HG02981 (cell line): ENCODE measurements at regions not wholly inside any gene's neighbourhood (a gene's known extent, or its start where the extent isn't known, plus 50 kb on each side); places are given as distances from the start of the nearest gene placed in this dataset.
A peak's percentile ranks its signal among the peaks of the same experiment; 100 is the strongest.
"Not testable (repeated sequence)": the region's sequence is repeated elsewhere in the genome, so short reads cannot be mapped to it uniquely, and the experiment has no call there.

Experiments
- ATAC-seq: cut with Tn5 transposase; IDR thresholded peaks from one replicate; pipeline ENCODE4 v1.9.1; 2021; ENCODE audit warnings: mild to moderate bottlenecking, moderate library complexity; ENCODE audit not compliant: unreplicated experiment

- not testable (repeated sequence) for ATAC-seq
These were observed 258.8 kb upstream of the PRKX start for GRCh38 chrX:3972104-3972858.

DNA sequence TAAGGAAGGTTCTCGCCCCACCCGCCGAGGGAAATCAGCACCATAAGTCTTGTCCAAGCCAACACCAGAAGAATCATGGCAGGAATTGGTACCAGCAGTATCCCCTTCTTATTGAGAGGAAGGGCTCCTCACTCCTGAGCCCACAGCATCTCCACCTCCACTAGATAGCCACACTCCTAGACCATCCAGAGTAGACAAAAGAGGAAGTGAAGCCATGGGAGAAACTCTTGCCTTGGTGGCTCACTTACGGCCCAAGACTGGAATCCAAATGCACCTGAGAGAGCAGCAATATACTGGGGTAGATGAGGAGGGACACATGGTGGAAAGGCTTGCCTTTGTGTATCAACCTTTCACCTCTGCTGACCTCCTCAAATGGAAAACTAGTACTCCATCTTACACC is 255.3 kb upstream of the PRKX start:
- no peak for ATAC-seq

GRCh38 chrX:3963980-3964379 is 250.5 kb upstream of the PRKX start:
- ATAC-seq: peak; percentile 83

- ATAC-seq: no peak
These were observed 249.3 kb upstream of the PRKX start for GRCh38 chrX:3962511-3963311.

- ATAC-seq: no peak
These were observed 247.5 kb upstream of the PRKX start for GRCh38 chrX:3960952-3961351.

DNA sequence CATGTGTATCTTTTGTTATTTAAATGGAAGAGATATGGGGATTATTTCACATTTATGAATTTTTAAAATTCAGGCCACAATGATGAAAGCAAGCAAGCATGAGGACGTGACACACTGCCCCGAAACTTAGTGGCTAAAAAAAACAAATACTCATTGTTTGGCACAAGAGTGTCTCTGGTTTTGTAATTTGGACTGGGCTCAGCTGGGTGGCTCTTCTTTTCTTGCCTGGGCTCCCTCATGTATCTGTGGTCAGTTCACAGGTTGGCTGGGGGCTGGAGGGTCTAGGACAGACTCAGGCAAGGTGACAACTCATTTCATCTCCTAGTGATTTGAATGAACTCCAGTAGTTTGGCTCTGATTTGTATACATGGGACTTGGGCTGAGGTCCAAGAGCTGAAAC is 238.4 kb upstream of the PRKX start:
- ATAC-seq: no peak

DNA sequence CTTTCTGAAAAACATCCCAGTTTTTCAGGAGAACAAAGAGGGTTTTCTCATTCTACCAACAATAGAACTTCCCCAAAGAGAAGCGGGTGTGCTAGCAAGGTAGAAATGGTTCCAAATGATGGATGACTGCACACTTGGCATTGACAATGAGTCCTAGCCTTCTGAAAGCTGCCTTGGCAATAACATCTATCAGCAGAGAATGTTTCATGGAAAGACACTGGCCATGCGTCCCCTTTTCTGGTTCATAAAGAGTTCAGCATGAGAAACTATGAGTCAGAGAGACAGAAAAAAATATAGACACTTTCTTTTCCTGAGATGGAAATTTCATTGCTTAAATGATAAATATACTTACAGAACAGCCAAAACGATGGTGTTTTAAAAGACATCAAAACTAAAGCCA is 236.9 kb upstream of the PRKX start:
- no peak for ATAC-seq

GRCh38 chrX:3943965-3944364 is 230.5 kb upstream of the PRKX start:
- no peak for ATAC-seq

- ATAC-seq: no peak
These were observed 226.7 kb upstream of the PRKX start for GRCh38 chrX:3940000-3940610.

DNA sequence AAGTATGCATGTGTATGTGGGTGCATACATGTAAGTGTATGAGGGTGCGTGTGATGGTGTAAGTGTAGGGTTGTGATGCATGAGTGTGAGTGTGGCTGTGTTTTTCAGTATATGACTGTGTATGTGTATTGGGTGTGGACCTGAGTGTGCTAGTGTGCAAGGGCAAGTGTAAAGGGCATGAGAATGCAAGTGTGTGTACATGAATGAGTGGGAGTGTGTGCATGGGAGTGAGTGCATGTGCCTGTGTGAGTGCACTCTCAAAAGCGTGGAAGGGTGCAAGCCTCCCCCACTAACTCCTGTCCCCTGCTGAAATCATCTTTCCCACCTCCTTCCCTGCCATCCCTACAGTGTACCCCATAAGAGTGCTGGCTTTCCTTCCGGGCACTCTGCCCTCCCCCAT is 225.1 kb upstream of the PRKX start:
- ATAC-seq: no peak

- ATAC-seq: not testable (repeated sequence)
These were observed 221.7 kb upstream of the PRKX start for GRCh38 chrX:3935196-3935595.

- peak; percentile 97 for ATAC-seq
These were observed 207.1 kb upstream of the PRKX start for GRCh38 chrX:3920424-3921017.

- peak; percentile 39 for ATAC-seq
These were observed 206.4 kb upstream of the PRKX start for GRCh38 chrX:3919668-3920423.

DNA sequence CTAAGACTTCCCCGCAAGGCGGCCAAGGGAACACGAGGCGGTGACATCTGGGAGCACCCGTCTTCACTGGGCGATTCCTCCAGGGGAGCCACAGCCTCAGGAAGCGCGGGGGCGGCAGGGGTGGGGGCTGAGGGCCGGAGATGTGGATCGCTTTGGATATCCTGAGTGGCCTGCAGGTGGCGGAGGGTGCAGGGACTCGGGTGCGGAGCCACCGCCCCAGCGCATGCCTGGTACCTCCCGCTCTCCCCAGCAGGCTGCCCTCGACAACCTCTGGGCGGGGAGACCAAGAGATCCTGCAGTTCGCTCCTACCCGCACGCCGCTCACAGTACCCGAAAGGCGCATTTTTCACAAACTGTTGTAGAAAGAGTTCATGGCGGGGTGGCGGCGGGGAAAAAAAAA is 201.4 kb upstream of the PRKX start:
- ATAC-seq: not testable (repeated sequence)

GRCh38 chrX:3914059-3914458 is 200.6 kb upstream of the PRKX start:
- ATAC-seq: not testable (repeated sequence)

DNA sequence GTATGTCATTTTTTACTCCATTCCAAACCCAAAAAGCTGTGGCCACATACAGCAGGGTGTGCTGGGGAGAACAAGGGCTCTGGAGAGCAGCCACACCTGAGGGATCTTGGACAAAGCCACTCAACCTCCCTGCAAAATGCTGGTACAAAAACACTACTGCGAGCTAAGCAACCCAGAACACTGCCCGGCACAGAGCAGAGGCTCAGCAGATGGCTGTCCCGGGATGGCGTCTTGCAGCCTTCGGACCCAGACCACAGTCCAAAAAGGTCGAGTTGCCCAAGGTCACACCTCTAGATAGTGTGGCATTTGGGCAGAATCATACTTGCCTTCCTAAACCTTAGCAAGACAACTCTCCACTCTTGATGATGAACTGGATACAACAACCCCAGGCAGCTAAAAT is 197.6 kb upstream of the PRKX start:
- ATAC-seq: not testable (repeated sequence)

GRCh38 chrX:3910611-3911010 is 197.2 kb upstream of the PRKX start:
- not testable (repeated sequence) for ATAC-seq

- not testable (repeated sequence) for ATAC-seq
These were observed 192.2 kb upstream of the PRKX start for GRCh38 chrX:3905522-3906258.

DNA sequence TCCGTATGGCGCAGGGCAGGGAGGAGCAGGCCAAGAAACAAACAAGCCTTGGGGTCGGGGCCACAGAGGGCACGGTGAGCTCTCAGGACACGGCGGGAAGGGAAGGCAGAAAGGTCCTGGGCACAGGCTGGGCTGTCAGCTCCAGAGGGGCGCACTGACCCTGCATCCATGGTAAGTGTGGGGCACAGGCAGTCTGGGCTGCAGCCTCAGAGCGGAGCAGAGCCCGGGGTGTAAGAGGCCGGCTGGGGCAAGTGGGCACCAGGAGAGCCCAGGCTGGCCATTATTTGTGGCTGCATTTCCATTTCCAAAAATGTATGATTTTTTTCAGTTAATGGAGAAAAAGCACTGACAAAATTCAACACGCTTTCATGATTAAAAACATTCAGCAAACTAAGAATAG is 188.8 kb upstream of the PRKX start:
- not testable (repeated sequence) for ATAC-seq

- ATAC-seq: not testable (repeated sequence)
These were observed 183.3 kb upstream of the PRKX start for GRCh38 chrX:3896755-3897154.
